ENCODE measurements at regions not wholly inside any gene's neighbourhood (a gene's known extent, or its start where the extent isn't known, plus 50 kb on each side); places are given as distances from the start of the nearest gene placed in this dataset.

GRCh38 chr2:133892352-133892913 lies 324.2 kb upstream of the NCKAP5 start:
- TF ChIP-seq CTCF (IDR thresholded peaks at IDR 0.05) = no peak
- TF ChIP-seq POLR2A (IDR thresholded peaks at IDR 0.05) = no peak
- TF ChIP-seq EP300 (IDR thresholded peaks at IDR 0.05) = no peak
- TF ChIP-seq POLR2AphosphoS5 (IDR thresholded peaks at IDR 0.05) = no peak
